SH-SY5Y (cell line): ENCODE measurements at regions not wholly inside any gene's neighbourhood (a gene's known extent, or its start where the extent isn't known, plus 50 kb on each side); places are given as distances from the start of the nearest gene placed in this dataset.

Experiments used
- GATA2 ChIP-seq: IDR thresholded peaks from 2 replicates; pipeline ENCODE4 v1.6.1; 2011; ENCODE audit warnings: mild to moderate bottlenecking, low read depth, low read length
- GATA3 ChIP-seq: IDR thresholded peaks from 2 replicates; pipeline ENCODE4 v1.6.1; 2011; ENCODE audit warnings: low read depth, mild to moderate bottlenecking, low read length, moderate library complexity

- TF ChIP-seq GATA2 = no peak
Measured at GRCh38 chr7:121520911-121521310, 124.8 kb upstream of the FAM3C start.

GRCh38 chr7:121519548-121520521 lies 123.7 kb upstream of the FAM3C start:
- TF ChIP-seq GATA2 (no peak), GATA3 (no peak)

GRCh38 chr7:121517591-121517990 lies 121.5 kb upstream of the FAM3C start:
- TF ChIP-seq GATA2 (no peak), GATA3 (no peak)

- TF ChIP-seq GATA2 (no peak), GATA3 (no peak)
Measured at GRCh38 chr7:121516821-121517220, 120.7 kb upstream of the FAM3C start.

- TF ChIP-seq GATA3 (no peak), GATA2 (no peak)
Measured at GRCh38 chr7:121515630-121516401, 119.7 kb upstream of the FAM3C start.

- TF ChIP-seq GATA2 (no peak), GATA3 (no peak)
Measured at GRCh38 chr7:121515229-121515628, 119.1 kb upstream of the FAM3C start.

- no peak for TF ChIP-seq GATA3
- no peak for TF ChIP-seq GATA2
Measured at GRCh38 chr7:121513105-121513504, 117.0 kb upstream of the FAM3C start.

- TF ChIP-seq GATA2 (no peak), GATA3 (no peak)
Measured at GRCh38 chr7:121510858-121511482, 114.9 kb upstream of the FAM3C start.

- TF ChIP-seq GATA3 (no peak), GATA2 (no peak)
Measured at GRCh38 chr7:121510302-121510701, 114.2 kb upstream of the FAM3C start.

GRCh38 chr7:121505540-121506182 lies 109.6 kb upstream of the FAM3C start:
- TF ChIP-seq GATA3 = no peak

- TF ChIP-seq GATA3 (no peak), GATA2 (no peak)
Measured at GRCh38 chr7:121505021-121505420, 108.9 kb upstream of the FAM3C start.

- no peak for TF ChIP-seq GATA3
- TF ChIP-seq GATA2 = no peak
Measured at GRCh38 chr7:121504482-121504881, 108.4 kb upstream of the FAM3C start.

- TF ChIP-seq GATA2 = no peak
- no peak for TF ChIP-seq GATA3
Measured at GRCh38 chr7:121503730-121504129, 107.6 kb upstream of the FAM3C start.

- no peak for TF ChIP-seq GATA3
Measured at GRCh38 chr7:121503039-121503438, 106.9 kb upstream of the FAM3C start.
